ENCODE measurements at regions not wholly inside any gene's neighbourhood (a gene's known extent, or its start where the extent isn't known, plus 50 kb on each side); places are given as distances from the start of the nearest gene placed in this dataset.

DNA sequence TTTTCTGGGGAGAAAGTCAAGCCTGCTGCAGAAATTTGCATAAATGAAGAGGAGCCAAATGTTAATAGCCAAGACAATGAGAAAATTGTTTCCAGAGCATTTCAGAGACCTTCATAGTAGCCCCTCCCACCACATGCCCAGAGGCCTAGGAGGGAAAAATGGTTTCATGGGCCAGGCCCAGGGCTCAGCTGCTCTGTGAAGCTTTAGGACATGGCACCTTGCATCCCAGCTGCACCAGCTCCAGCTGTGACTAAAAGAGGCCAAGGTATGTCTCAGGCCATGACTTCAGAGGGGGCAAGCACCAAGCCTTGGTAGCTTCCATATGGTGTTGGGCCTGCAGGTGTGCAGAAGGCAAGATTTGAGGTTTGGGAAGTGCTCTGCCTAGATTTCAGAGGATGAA lies 258.8 kb upstream of the SATB1 start:
- TF ChIP-seq, protein P1, sequence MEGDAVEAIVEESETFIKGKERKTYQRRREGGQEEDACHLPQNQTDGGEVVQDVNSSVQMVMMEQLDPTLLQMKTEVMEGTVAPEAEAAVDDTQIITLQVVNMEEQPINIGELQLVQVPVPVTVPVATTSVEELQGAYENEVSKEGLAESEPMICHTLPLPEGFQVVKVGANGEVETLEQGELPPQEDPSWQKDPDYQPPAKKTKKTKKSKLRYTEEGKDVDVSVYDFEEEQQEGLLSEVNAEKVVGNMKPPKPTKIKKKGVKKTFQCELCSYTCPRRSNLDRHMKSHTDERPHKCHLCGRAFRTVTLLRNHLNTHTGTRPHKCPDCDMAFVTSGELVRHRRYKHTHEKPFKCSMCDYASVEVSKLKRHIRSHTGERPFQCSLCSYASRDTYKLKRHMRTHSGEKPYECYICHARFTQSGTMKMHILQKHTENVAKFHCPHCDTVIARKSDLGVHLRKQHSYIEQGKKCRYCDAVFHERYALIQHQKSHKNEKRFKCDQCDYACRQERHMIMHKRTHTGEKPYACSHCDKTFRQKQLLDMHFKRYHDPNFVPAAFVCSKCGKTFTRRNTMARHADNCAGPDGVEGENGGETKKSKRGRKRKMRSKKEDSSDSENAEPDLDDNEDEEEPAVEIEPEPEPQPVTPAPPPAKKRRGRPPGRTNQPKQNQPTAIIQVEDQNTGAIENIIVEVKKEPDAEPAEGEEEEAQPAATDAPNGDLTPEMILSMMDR (IDR thresholded peaks at IDR 0.05; ENCODE audit: low read length): no peak
- TF ChIP-seq EZH2 (IDR thresholded peaks at IDR 0.05; ENCODE audit: borderline replicate concordance, low read length): no peak
